Parathyroid adenoma (tissue), 2 donors: ENCODE measurements at regions not wholly inside any gene's neighbourhood (a gene's known extent, or its start where the extent isn't known, plus 50 kb on each side); places are given as distances from the start of the nearest gene placed in this dataset.

Experiments
- H2AFZ ChIP-seq: fragments of 300-600 bp; sonication (generic); one replicate; pipeline ENCODE4 v1.7.0; 2017; ENCODE audit warnings: antibody characterized with exemption, mild to moderate bottlenecking
- H3K27ac ChIP-seq: fragments of 300-600 bp; sonication (generic); one replicate; pipeline ENCODE4 v1.7.0; 2017
- H3K27me3 ChIP-seq: fragments of 300-600 bp; sonication (generic); one replicate; pipeline ENCODE4 v1.7.0; 2017; ENCODE audit warnings: low read length; ENCODE audit not compliant: control insufficient read depth, insufficient read depth
- H3K36me3 ChIP-seq: fragments of 300-600 bp; sonication (generic); one replicate; pipeline ENCODE4 v1.7.0; 2017; ENCODE audit warnings: low read length; ENCODE audit not compliant: control insufficient read depth, insufficient read depth
- H3K4me1 ChIP-seq: fragments of 300-600 bp; sonication (generic); one replicate; pipeline ENCODE4 v1.7.0; 2017; ENCODE audit warnings: control low read depth
- H3K4me2 ChIP-seq: fragments of 300-600 bp; sonication (generic); one replicate; pipeline ENCODE4 v1.7.0; 2017; ENCODE audit warnings: low read length
- H3K4me3 ChIP-seq: fragments of 300-600 bp; sonication (generic); one replicate; pipeline ENCODE4 v1.7.0; 2017; ENCODE audit warnings: low read depth, low read length
- H3K79me2 ChIP-seq: fragments of 300-600 bp; sonication (generic); one replicate; pipeline ENCODE4 v1.7.0; 2017; ENCODE audit warnings: control low read depth
- H3K9ac ChIP-seq: fragments of 300-600 bp; sonication (generic); one replicate; pipeline ENCODE4 v1.7.0; 2017; ENCODE audit warnings: mild to moderate bottlenecking
- H3K9me3 ChIP-seq: fragments of 300-600 bp; sonication (generic); one replicate; pipeline ENCODE4 v1.7.0; 2017; ENCODE audit warnings: low read length; ENCODE audit not compliant: control insufficient read depth
- CTCF ChIP-seq: fragments of 300-600 bp; sonication (generic); IDR thresholded peaks from one replicate; pipeline ENCODE4 v1.7.0; 2017; ENCODE audit warnings: antibody characterized with exemption, mild to moderate bottlenecking
- donor health status: primary hyperparathyroidism.

- Histone ChIP-seq H3K9ac (no peak overlapping the region), H2AFZ (no peak overlapping the region), H3K27ac (no peak overlapping the region), H3K4me1 (no peaks in the 10 kb centered on the region), H3K79me2 (no peaks in the 10 kb centered on the region), H3K27me3 (no peaks in the 10 kb centered on the region), H3K36me3 (no peaks in the 10 kb centered on the region), H3K4me2 (no peak overlapping the region), H3K4me3 (no peak overlapping the region), H3K9me3 (no peaks in the 10 kb centered on the region)
- no peak for TF ChIP-seq CTCF
Measured at GRCh38 chr5:27308153-27308552, 269.8 kb upstream of the CDH9 start.

- no peak for TF ChIP-seq CTCF
- H3K27ac ChIP-seq: no peak overlapping the region
- H3K79me2 ChIP-seq: no peaks in the 10 kb centered on the region
- H3K4me2 ChIP-seq: no peak overlapping the region
- H3K9ac ChIP-seq: no peak overlapping the region
- no peaks in the 10 kb centered on the region for H3K27me3 ChIP-seq
- H3K36me3 ChIP-seq: no peaks in the 10 kb centered on the region
- no peaks in the 10 kb centered on the region for H3K9me3 ChIP-seq
- H3K4me3 ChIP-seq: no peak overlapping the region
- H3K4me1 ChIP-seq: no peaks in the 10 kb centered on the region
- no peak overlapping the region for H2AFZ ChIP-seq
Measured at GRCh38 chr5:27290172-27290571, 251.8 kb upstream of the CDH9 start.

- Histone ChIP-seq H3K9ac (no peak overlapping the region), H3K4me3 (no peak overlapping the region), H3K79me2 (no peaks in the 10 kb centered on the region), H3K27ac (no peak overlapping the region), H3K27me3 (no peaks in the 10 kb centered on the region), H3K9me3 (no peaks in the 10 kb centered on the region), H2AFZ (no peak overlapping the region), H3K4me1 (no peaks in the 10 kb centered on the region), H3K36me3 (no peaks in the 10 kb centered on the region), H3K4me2 (no peak overlapping the region)
- no peak for TF ChIP-seq CTCF
Measured at GRCh38 chr5:27276119-27276518, 237.7 kb upstream of the CDH9 start.

- H3K79me2 ChIP-seq: no peaks in the 10 kb centered on the region
- TF ChIP-seq CTCF: no peak
- no peak overlapping the region for H3K9ac ChIP-seq
- H3K27me3 ChIP-seq: no peaks in the 10 kb centered on the region
- H2AFZ ChIP-seq: no peak overlapping the region
- H3K4me2 ChIP-seq: no peak overlapping the region
- no peak overlapping the region for H3K27ac ChIP-seq
- no peak overlapping the region for H3K4me3 ChIP-seq
- H3K4me1 ChIP-seq: no peaks in the 10 kb centered on the region
- H3K36me3 ChIP-seq: no peaks in the 10 kb centered on the region
- H3K9me3 ChIP-seq: no peaks in the 10 kb centered on the region
Measured at GRCh38 chr5:27275345-27275744, 237.0 kb upstream of the CDH9 start.

- H3K27me3 ChIP-seq: no peaks in the 10 kb centered on the region
- no peak for TF ChIP-seq CTCF
- no peaks in the 10 kb centered on the region for H3K4me1 ChIP-seq
- H3K9ac ChIP-seq: no peak overlapping the region
- H3K4me2 ChIP-seq: no peak overlapping the region
- no peak overlapping the region for H2AFZ ChIP-seq
- no peaks in the 10 kb centered on the region for H3K36me3 ChIP-seq
- no peaks in the 10 kb centered on the region for H3K9me3 ChIP-seq
- no peak overlapping the region for H3K27ac ChIP-seq
- no peak overlapping the region for H3K4me3 ChIP-seq
- H3K79me2 ChIP-seq: no peaks in the 10 kb centered on the region
Measured at GRCh38 chr5:27269766-27270165, 231.4 kb upstream of the CDH9 start.
